NCI-H226 (cell line): ENCODE measurements at regions not wholly inside any gene's neighbourhood (a gene's known extent, or its start where the extent isn't known, plus 50 kb on each side); places are given as distances from the start of the nearest gene placed in this dataset.

Experiments used
- DNase-seq: peaks from one replicate; pipeline ENCODE4 v3.0.0-alpha.2; 2015

DNA sequence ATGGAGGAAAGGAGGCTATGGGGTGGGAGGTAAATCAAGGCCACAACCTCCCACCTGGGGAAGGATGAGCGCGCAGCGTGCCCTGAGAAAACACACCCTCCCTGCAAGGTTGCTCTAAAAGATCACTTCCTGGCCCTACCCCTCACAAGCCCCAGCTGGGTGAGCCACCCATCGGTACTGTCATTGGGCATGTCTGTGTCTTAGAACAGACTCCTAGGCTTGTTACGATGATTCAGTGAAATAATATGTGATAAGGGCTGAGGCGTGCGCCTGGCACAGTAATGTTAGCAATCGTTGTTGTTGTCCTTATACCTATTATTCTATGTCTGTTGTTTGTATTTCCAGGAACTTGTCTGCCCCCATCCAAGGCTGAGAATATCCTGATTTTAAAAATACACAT is 175.1 kb downstream of the ZFP36L2 start:
- DNase-seq: peak; percentile 92

GRCh38 chr2:43050866-43051265 is 175.5 kb downstream of the ZFP36L2 start:
- DNase-seq: no peak

DNA sequence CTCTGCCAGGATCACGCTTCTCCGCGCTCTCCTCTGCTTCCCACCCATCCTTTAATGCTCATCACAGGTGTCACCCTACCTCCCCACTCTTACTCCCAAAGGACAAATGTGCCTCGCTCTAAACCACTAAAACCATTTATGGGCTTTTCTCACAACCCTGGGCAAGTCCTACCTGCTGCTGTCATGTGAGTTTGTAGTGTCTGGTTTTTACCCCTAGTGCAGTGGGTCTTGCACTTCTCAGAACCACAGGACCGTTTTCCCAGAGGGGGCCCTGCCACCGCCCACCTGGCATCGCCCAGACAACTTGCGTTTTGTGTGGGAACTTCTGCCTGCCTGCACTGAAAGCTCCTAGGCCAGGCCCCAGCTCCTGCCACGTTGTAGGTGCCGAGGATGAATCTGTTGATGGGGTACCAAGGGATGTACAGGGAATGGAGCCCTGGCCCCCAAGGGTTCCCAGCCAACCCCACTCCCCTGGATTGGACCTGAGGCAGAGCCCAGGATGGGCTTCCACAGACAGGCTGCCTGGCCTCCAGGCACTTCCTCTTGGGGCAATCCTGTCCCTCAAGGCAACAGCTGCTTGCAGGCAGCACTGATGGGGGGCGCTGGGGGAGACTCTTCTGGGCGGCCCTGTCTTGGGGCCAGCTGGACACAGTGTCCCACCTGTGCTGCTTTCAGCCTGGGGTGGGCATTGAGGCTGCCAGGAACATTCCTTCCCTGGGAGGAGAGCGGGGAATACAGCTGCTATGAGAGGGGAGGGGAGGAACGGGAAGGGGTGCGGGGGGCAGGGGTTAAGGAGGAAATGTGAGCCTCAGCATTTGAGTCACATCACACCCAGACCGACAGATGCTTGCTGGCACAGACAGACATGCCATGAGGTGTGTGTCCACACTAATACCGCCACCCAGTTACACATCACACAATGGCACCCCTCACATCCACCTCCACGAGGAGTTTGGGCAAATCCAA is 176.3 kb downstream of the ZFP36L2 start:
- DNase-seq: no peak

- DNase-seq: no peak
These were observed 179.1 kb downstream of the ZFP36L2 start for GRCh38 chr2:43047187-43047780.

DNA sequence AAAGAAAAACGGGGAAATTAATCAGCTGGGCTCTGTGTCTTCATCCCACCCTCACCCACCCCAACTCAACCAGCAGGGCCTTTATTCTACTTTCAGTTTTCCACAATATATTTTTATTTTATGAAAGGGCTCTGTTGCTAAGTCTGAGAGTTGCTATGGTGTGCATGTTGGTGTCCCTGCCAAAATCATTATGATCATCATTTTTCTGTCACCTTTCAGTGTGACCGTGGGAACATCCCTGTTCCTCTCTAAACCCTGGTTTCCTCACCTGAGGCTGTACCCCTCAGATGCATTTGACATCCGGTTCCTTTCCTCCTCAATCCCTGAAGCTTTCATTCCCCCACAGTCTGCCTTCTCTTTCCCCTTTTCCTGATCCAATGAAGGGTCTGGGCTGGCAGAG is 180.5 kb downstream of the ZFP36L2 start:
- no peak for DNase-seq

- no peak for DNase-seq
These were observed 182.2 kb downstream of the ZFP36L2 start for GRCh38 chr2:43044093-43044681.

GRCh38 chr2:43043553-43043870 is 182.9 kb downstream of the ZFP36L2 start:
- DNase-seq: no peak

- DNase-seq: peak; percentile 99
These were observed 184.6 kb downstream of the ZFP36L2 start for GRCh38 chr2:43041661-43042360.

GRCh38 chr2:43041173-43041591 is 185.2 kb downstream of the ZFP36L2 start:
- DNase-seq: no peak

DNA sequence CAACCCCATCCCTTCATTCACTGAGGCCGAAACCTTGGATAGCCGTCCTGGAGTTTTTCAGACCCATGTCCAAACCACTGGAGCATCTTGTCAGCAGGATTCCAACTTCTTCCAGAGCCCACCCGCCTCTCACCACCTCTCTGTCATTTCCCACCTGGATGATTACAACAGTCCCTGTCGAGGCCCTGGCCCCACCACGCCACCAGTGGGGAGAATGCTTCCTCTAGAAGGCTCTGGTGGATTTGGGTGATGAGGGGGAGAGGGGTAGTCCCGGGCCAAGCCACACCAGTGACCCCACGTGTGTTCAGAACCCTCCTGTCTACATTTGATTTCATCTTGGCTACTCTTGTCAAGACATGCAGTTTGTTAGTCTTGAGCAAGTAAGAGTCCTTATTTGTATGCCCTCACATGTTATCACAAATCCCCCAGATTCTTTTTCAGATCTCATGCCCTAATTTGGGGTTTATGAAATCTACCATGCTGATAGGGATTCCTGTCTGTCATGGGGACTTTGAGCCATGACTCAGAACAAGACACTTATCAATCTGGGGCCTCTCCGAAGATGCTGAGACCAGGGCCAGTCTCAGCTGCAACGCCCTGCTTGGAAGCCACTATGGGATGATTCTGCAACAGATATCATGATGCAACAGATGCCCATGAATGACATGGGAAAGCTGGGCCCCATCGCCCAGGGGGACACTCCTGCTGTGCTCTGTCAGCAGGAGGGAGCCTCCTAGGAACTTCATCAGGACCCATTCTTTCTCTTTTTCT is 186.1 kb downstream of the ZFP36L2 start:
- DNase-seq: no peak

GRCh38 chr2:43039376-43040080 is 186.9 kb downstream of the ZFP36L2 start:
- DNase-seq: no peak

- DNase-seq: peak; percentile 82
These were observed 187.7 kb downstream of the ZFP36L2 start for GRCh38 chr2:43038696-43039094.

DNA sequence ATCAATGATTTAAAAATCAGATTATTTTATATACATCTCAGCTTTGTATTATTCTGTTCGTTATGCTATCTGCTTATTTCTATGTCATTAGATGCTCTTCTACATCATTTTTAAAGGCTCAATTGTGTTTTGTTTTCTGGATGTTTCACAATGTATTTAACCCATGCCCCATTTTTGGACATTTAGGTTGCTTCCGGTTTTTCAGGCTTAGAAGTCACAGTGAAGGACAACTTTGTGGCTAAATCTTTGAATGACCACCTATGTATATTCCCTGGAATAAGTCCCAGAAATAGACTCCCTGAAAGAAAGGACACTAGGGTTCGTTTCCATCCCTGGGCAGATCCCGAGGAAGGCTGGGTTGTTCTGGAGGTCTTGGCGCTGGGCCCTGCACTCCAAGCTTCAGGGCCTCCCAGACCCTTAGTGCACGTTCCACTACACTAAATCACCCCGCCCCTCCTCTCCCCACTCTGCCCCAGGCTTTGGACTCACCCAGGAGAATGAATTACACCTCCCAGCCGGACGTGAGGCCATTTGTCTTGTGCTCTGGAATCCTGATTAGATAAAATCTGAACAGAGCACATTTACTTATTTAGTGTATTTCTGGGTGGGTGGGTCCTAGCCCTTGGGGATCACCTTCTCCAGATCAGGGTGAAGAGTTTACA is 188.2 kb downstream of the ZFP36L2 start:
- peak; percentile 97 for DNase-seq

- DNase-seq: no peak
These were observed 190.5 kb downstream of the ZFP36L2 start for GRCh38 chr2:43035922-43036321.

GRCh38 chr2:43034921-43035320 is 191.5 kb downstream of the ZFP36L2 start:
- DNase-seq: no peak

GRCh38 chr2:43034242-43034619 is 192.2 kb downstream of the ZFP36L2 start:
- no peak for DNase-seq

DNA sequence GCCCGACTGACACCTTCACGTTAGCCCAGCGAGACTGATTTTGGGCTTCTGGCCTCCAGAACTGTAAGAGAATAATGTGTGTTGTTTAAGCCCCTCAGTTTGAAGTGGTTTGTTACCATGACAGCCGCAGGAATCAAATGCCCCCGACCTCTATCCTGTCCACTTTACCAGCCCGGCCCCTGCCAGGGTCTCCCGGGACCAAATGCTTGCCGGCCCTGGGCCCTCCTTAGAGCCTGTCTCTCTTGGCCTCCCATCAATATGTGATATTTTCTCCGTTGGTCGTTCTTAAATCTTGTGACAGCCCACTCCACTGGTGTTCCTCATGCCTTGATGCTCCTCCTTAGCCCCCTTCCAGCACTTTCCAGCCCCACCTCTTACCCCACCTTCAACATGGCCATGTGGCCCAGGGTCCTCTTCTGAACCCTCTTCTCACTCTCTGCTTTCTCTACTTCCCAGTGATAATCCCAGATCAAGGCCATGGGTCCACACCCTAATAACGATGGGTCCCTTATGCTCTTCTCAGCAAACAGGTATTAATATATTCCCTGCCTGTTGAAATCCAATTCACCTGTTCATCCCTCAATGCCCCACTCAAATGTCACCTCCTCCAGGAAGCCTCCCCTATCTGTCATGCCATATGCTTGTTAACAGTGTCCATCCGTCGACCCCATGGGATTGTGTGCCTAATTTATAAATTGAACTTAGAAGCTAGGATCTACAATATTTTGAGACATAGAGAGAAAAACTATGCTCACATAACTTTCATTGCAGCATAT is 192.8 kb downstream of the ZFP36L2 start:
- DNase-seq: no peak

GRCh38 chr2:43033016-43033270 is 193.5 kb downstream of the ZFP36L2 start:
- no peak for DNase-seq

DNA sequence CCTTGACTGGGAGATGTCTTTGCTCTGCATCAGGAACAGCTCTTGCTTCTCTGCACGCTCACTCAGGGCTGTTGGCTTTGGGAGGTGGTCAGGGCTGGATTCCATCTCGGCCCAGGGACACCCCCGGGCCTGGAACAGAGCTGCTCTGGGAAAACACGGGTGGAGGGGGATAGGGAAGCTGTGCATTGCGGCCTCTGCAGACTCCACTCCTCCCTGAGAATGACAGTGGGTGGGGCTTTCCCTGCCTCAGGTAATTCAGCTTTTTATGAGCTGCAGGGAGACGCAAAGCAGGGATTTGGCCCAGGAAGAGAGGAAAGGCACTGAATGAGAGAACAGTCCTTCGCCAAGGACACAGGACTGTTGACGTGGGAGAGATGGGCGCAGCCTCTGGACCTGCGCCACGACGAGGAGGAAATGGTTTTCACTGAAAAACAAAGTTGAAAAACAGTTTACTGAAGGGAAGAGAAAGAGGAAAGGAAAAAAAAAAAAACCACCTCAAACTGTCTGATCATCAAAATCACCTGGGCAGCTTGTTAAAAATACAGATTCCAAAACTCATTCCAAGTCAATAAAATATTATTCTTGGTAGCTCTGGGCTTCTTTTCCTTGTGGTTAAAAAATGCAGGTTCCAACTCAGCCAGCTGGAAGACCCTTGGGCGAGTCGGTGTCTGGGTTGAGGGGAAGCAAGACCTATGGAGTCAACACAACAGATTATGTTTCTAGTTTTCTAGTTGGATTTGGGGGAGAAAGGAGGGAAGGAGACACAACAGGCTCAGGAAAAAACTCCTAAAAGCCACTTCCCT is 194.0 kb downstream of the ZFP36L2 start:
- DNase-seq: no peak
